Fibroblast of lung (primary cell): ENCODE measurements at regions not wholly inside any gene's neighbourhood (a gene's known extent, or its start where the extent isn't known, plus 50 kb on each side); places are given as distances from the start of the nearest gene placed in this dataset.
A peak's percentile ranks its signal among the peaks of the same experiment; 100 is the strongest.

Source experiments
- DNase-seq, 2 donors: peaks; one replicate each; pipeline versions ENCODE4 v3.0.0 to v3.0.0-alpha.2; 2010; ENCODE audit warnings: low read depth in 2 of 2
- H2AFZ ChIP-seq: 2 replicates; pipeline ENCODE4 v1.5.1; 2012; ENCODE audit warnings: low read length, control low read depth, inconsistent platforms
- H3K27ac ChIP-seq: 2 replicates; pipeline ENCODE4 v1.5.1; 2011; ENCODE audit warnings: low read length, control low read depth; ENCODE audit not compliant: insufficient read depth
- H3K27me3 ChIP-seq: 2 replicates; pipeline ENCODE4 v1.5.1; 2011; ENCODE audit warnings: mild to moderate bottlenecking, low read length; ENCODE audit not compliant: control insufficient read depth, insufficient read depth
- H3K36me3 ChIP-seq: 2 replicates; pipeline ENCODE4 v1.5.1; 2011; ENCODE audit warnings: low read length; ENCODE audit not compliant: control insufficient read depth, insufficient read depth
- H3K4me1 ChIP-seq: 2 replicates; pipeline ENCODE4 v1.5.1; 2011; ENCODE audit warnings: low read length; ENCODE audit not compliant: control insufficient read depth, insufficient read depth; ENCODE audit errors: extremely low read depth
- H3K4me2 ChIP-seq: 2 replicates; pipeline ENCODE4 v1.5.1; 2011; ENCODE audit warnings: low read length, control low read depth; ENCODE audit not compliant: insufficient read depth; ENCODE audit errors: extremely low read depth
- H3K4me3 ChIP-seq, 4 experiments: fragments of 200-600 bp in 1 of 4; sonication (generic) in 1 of 4; replicated peaks in 1 of 4; 2 replicates each; pipeline ENCODE4 v1.5.1; 2011 to 2016; ENCODE audit warnings: low read length in 4 of 4, low read depth in 3 of 4, mild to moderate bottlenecking in 3 of 4, control low read depth in 2 of 4, inconsistent platforms in 1 of 4, mixed read lengths in 1 of 4; ENCODE audit not compliant: insufficient read depth in 1 of 4; ENCODE audit errors: control extremely low read depth in 1 of 4
- H3K79me2 ChIP-seq: 2 replicates; pipeline ENCODE4 v1.5.1; 2012; ENCODE audit warnings: mild to moderate bottlenecking, low read length, inconsistent platforms; ENCODE audit not compliant: control insufficient read depth, insufficient read depth
- H3K9ac ChIP-seq: 2 replicates; pipeline ENCODE4 v1.5.1; 2011; ENCODE audit warnings: mild to moderate bottlenecking, low read length, control low read depth; ENCODE audit not compliant: insufficient read depth
- H3K9me3 ChIP-seq: 2 replicates; pipeline ENCODE4 v1.5.1; 2012; ENCODE audit warnings: low read depth, low read length; ENCODE audit not compliant: control insufficient read depth, insufficient read depth
- H4K20me1 ChIP-seq: 2 replicates; pipeline ENCODE4 v1.5.1; 2011; ENCODE audit warnings: low read length; ENCODE audit not compliant: control insufficient read depth, insufficient read depth; ENCODE audit errors: extremely low read depth
- CTCF ChIP-seq, 2 donors: IDR thresholded peaks in 1 of 2; conservative IDR thresholded peaks in 1 of 2; 1 replicate in 1 of 2; 2 replicates in 1 of 2; pipeline ENCODE4 v1.5.1; 2011 to 2012; ENCODE audit warnings: low read length in 2 of 2, control low read depth in 1 of 2, inconsistent platforms in 1 of 2, low read depth in 1 of 2, mild to moderate bottlenecking in 1 of 2
- EZH2 ChIP-seq: IDR thresholded peaks from 2 replicates; pipeline ENCODE4 v1.5.1; 2012; ENCODE audit warnings: low read length, control low read depth, mild to moderate bottlenecking; ENCODE audit errors: missing control alignments

DNA sequence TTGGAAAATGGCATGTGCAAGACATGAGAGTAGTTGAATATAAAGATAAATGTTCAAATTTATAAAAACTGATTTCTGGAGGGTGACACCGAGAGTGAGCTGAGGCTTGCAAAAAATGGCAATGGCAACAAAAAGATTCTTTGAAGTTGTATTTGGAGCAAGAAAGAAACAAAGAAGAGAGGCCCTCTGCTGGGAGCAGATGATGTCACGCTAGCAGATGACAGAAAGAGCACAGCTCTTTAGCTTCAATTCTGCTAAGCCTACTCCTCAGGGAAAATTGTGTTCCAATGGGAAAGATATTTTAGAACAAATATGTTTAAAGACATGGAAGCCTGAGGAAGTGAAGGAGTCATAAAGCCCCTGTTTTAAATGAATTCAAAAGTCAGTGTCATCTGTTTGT, 125.3 kb upstream of the NOX3 start:
- Histone ChIP-seq H3K79me2 (no peaks in the 10 kb centered on the region), H3K4me1 (no peaks in the 10 kb centered on the region), H3K27ac (no peak overlapping the region), H3K4me2 (no peak overlapping the region), H3K9me3 (no peaks in the 10 kb centered on the region), H2AFZ (no peak overlapping the region), H3K4me3 (no peak overlapping the region), H3K9ac (no peak overlapping the region), H3K36me3 (no peaks in the 10 kb centered on the region), H4K20me1 (no peaks in the 10 kb centered on the region), H3K27me3 (no peaks in the 10 kb centered on the region)
- TF ChIP-seq EZH2 (no peak), CTCF (conservative IDR thresholded peaks at IDR 0.05 in 1 of 2, IDR thresholded peaks at IDR 0.05 in 1 of 2; ENCODE audit: low read depth in 1 of 2, low read length in 2 of 2) (peak in 1 of 2 donors; percentile 5)
- DNase-seq = no peak

- Histone ChIP-seq H3K9ac (no peak overlapping the region), H3K4me1 (no peaks in the 10 kb centered on the region), H3K36me3 (no peaks in the 10 kb centered on the region), H2AFZ (no peak overlapping the region), H3K27me3 (no peaks in the 10 kb centered on the region), H3K9me3 (no peaks in the 10 kb centered on the region), H3K27ac (no peak overlapping the region), H4K20me1 (no peaks in the 10 kb centered on the region), H3K4me3 (no peak overlapping the region), H3K4me2 (no peak overlapping the region), H3K79me2 (no peaks in the 10 kb centered on the region)
- TF ChIP-seq EZH2 (no peak), CTCF (conservative IDR thresholded peaks at IDR 0.05 in 1 of 2, IDR thresholded peaks at IDR 0.05 in 1 of 2; ENCODE audit: low read depth in 1 of 2, low read length in 2 of 2) (no peak)
- DNase-seq = peak in 1 of 2 donors; percentile 10
Observed at GRCh38 chr6:155578251-155578650, 122.6 kb upstream of the NOX3 start.

DNA sequence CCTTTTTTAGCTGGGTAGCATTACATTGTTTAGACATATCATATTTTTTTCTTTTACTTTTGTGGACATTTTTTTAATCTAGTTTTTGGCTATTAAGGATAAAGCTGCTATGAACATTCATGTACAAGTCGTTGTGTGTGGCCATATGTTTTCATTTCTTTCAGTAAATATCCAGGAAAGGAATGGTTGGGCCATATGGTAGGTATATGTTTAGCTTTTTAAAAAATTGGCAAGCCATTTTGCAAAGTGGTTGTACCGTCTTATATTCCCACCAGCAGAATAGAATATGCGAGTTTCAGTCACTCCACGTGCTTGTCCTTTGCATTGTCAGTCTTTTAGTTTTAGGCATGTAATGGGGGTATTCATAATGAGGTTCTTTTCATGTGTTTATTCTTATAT, 106.3 kb upstream of the NOX3 start:
- no peak overlapping the region for H3K4me3 ChIP-seq
- no peaks in the 10 kb centered on the region for H3K4me1 ChIP-seq
- H3K36me3 ChIP-seq = no peaks in the 10 kb centered on the region
- H4K20me1 ChIP-seq = no peaks in the 10 kb centered on the region
- no peak overlapping the region for H2AFZ ChIP-seq
- no peaks in the 10 kb centered on the region for H3K27me3 ChIP-seq
- H3K9ac ChIP-seq = no peak overlapping the region
- H3K27ac ChIP-seq = no peak overlapping the region
- TF ChIP-seq CTCF (conservative IDR thresholded peaks at IDR 0.05 in 1 of 2, IDR thresholded peaks at IDR 0.05 in 1 of 2; ENCODE audit: low read depth in 1 of 2, low read length in 2 of 2) (no peak), EZH2 (no peak)
- no peak overlapping the region for H3K4me2 ChIP-seq
- DNase-seq = no peak
- no peaks in the 10 kb centered on the region for H3K79me2 ChIP-seq
- no peaks in the 10 kb centered on the region for H3K9me3 ChIP-seq
